Fibroblast of skin of right quadriceps (primary cell): ENCODE measurements at regions not wholly inside any gene's neighbourhood (a gene's known extent, or its start where the extent isn't known, plus 50 kb on each side); places are given as distances from the start of the nearest gene placed in this dataset.
A peak's percentile ranks its signal among the peaks of the same experiment; 100 is the strongest.

Experiments used
- DNase-seq: peaks from one replicate; pipeline ENCODE4 v3.0.0-alpha.2; 2013

DNA sequence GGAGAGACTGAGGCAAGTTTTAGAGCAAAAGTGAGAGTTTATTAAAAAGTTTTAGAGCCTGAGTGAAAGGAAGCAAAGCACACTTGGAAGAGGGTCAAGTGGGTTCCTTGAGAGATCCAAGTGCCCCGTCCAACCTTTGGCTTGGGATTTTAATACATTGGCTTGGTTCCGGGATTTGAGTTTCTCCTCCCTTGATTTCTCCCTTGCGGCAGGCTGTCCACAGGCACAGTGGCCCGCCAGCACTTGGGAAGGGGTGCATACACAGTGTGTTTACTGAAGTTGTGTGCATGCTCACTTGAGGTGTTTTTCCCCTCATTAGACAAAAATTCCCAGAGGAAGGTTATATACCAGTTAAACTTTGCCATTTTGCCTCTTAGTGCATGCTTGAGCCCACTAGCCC lies 333.5 kb downstream of the PCDH18 start:
- no peak for DNase-seq

DNA sequence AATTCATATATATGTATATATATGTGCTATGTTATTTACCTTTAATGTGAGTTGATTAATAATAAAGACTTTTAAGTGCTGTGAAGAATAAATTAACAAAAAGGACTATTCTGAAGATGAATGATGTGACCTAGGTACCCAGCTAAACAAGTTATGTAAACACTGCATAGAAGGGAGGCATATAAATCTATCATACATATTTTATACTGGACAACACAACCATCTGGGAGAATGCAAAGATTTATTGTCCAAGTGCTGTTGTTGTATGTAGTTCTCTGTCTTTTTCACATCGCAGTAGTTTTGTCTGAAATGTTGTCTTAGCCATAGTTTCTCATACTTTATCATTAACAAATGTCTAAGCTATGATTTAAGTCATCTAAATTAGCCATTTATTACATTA lies 337.6 kb downstream of the PCDH18 start:
- no peak for DNase-seq

DNA sequence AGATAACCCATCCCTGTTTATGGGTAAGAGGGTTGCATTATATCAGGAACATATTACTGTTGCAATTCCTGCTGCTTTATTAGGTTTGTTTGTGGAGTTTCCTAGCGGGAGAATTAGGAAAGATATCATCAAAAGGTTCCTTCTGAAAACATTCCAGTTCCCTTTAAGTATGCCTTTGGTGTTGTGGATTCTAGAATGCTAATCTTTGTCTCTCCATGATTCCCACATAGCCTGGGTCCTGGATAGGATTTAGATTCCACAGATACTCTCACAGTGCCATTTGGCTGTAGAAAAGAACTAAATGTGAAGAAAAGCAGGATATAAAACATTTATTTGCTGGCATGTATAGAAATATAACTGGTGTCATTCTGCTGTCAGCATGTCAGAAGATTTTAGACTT lies 338.7 kb downstream of the PCDH18 start:
- no peak for DNase-seq

DNA sequence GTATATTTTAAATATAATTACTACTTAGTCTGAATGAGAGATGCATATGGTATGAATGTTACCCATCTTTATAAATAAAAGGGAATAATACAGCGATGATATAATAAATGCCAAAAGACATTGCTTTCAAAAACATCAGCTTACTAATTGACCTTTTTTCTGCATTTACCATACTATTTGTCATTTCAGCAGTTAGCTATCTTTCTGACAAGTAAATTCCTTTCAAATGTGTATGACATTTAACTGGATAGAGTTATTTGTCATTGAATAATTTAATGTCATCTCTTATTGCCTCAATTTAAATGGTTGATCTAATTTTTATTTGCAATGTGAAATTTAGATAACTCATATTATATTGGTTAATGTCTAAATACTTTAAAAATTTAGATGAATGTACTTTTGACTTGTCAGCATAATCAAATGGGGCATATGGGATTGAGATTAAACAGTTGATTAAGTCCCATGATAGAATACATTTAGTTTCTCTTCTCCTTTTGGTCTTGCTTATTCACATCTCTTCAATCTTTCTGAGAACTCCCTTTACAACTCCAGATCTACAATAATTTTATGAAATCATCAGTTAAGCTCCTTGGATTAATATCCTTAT lies 350.9 kb downstream of the PCDH18 start:
- DNase-seq, result no peak

DNA sequence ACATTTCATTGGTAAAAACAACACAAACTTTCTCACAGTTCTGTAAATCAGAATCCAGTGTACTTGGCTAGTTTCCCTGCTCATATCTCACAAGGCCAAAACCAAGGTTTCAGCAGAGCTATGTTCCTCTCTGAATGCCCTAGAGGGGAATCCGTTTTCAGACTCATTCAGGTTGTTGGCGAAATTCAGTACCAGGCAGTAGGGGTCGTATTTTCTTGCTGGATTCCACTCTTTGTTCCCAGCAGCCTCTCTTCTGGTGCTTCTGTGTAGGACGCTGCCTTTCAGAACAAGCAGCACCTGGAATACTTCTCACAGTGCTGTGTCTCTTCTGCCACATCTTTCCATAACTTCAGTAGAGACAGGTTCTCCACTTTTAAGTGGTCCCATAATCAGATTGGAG lies 351.9 kb downstream of the PCDH18 start:
- DNase-seq, result no peak

DNA sequence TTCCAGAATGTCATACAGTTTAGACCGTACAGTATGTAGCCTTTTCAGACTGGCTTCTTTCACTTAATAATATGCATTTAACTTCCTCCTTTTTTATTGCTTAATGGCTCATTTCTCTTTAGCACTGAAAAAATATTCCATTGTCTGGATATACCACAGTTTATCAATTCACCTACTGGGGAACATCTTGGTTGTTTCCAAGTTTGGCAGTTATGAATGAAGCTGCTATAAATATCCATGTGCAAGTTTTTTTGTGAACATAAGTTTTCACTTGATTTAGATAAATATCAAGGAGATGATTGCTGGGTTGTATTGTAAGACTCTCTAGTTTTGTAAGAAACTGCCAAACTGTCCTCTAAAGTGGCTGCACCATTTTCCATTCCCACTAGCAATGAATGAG lies 375.5 kb downstream of the PCDH18 start:
- DNase-seq, result no peak

DNA sequence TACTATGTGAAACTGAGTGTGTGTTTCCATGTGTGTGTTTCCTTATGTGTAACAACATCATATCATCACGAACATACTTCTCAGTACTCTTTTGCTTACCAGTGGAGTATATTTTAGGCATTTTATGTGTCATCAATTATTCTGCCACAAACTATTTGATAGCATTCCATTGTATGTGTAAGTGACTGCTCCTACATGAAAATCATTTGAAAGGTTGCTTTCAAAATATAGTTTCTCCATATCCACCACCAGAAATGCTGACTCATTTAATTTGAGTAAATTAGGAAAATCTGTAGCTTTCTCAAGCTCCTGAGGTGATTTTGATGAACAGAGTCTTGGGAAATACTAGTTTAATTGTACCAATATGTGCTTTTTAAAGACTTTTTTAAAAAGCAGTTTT lies 376.2 kb downstream of the PCDH18 start:
- DNase-seq, result peak; percentile 96

DNA sequence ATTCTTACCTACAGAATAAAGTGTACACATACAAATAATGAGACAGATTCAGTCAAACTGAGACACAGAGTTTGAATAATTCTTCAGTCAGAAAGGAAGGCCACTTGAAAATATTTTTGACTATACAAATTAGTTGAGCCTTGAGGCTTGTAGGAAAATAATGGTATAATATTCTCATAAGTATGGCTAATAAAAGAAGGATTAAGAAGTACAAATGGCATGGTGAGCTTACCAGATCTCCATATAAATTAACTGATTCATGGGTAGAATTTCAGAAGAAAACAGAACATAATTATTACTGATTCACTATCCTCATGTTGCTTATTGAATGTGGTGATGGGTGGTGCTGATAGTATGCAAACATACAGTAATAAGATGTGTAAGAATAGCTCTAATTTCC lies 401.1 kb downstream of the PCDH18 start:
- DNase-seq, result no peak

DNA sequence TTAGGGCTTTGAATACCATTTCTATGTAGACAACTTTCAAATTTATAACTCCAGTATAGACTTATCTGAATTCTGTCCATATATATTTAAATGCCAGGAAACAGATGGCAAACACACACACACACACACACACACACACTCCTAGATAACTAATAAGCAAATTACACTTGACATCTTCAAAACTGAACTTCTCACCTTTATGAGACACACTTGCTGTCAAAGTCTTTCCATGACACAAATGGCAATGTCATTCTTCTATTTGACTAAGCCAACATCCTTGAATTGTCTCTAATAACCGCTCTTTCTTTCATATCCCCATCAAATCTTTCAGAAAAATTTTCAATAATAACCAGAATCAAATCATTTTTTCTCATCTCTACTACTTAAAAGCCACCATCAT lies 402.4 kb downstream of the PCDH18 start:
- no peak for DNase-seq

DNA sequence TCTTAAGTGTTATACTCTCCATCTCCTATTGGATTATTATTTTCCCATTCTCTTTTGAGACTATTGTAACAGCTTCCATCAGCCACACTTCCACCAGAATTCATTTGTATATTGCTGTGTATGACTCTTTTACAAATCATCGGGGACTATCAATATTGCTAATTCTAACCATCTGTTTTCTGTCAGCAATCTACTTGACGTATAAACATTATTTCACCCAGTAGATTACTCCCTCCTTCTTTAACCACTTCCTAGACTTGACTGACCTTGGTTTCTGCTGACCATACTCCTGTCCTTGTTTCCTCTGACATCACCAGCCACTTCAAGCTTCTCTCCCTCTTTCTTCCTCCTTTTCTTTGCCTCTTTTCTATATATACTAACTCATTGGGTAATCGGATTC lies 402.9 kb downstream of the PCDH18 start:
- peak; percentile 72 for DNase-seq

DNA sequence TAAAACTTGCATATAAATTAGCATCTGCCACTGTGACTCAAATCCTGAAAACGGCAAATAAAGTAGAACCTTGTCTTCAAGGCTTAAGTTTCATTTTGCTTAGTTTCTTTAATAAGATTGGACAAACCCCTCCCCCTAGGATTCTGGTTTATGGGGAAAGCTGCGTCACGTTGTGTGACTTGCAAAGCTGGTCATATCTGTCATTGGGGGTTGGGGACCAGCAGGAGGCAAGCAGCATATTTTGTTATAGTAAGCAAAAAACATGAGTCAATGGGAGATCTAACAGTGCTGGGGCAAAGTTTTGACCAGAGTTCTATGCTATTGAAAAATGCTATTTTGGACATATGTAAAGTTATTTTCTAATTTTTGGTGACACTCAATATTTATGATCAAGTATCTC lies 407.3 kb downstream of the PCDH18 start:
- peak; percentile 86 for DNase-seq

DNA sequence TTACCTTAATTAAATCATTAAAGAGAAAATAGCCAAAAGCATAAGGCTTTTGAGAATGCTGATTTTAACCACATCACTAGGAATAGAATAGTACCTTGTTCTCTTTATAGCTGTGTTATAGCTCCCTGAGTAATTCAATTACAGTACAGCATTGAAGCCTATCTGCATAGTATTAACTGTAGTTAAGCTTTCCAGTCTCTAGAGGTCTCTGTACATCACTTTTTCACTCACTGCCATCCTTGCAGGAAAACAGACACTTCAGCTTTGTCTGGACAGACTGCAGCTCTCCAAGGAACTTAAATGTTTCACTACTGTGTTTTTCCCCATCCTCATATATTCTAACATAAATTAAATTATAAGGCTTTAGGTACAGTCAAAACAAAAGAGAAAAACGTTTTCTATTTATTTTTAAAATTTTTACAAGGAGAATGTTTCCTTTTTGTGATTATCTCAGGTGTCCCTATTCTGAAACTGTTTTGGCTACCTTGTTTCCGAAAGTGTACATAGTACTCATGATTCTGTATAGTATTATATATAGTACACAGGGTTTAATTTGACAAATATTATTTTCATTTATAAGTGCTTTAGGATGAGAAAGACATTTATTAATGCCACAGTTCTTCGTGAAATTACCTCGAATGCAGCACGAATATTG lies 407.9 kb downstream of the PCDH18 start:
- DNase-seq, result peak; percentile 82

DNA sequence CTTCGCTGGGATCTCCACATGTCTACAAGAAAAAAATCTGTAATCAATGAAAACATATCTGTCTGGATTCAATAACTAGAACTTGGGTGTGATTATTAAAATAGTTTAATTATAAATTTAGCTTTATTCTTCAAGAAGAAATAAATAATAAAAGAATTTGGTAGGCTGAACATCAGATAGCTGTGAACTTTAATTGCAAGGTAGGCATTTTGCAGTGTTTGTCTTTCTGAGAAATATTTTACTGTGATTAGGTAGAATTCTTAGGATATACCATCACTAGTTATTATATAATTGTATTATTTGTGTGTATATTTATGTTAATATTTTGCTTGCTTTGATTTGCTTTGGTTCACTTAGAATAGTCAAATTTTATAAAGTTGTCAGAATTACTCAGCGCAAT lies 409.4 kb downstream of the PCDH18 start:
- DNase-seq, result no peak

DNA sequence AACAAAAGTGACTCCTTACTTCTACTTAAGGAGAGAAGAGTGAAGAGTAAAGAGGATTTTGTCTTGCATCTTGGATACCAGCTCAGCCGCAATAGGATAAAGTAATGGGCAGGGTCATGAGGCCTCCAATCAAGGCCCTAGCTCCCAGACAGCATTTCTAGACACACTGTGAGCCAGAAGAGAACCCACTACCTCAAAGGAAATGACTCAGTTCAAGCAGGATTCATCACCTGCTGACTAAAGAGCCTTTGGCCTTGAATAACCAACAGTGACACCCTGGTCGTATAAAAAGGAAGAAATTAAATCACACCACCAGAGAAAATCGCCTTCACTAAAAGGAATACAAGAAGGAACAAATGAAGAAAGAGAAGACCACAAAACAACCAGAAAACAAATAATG lies 416.1 kb downstream of the PCDH18 start:
- DNase-seq, result peak; percentile 3

DNA sequence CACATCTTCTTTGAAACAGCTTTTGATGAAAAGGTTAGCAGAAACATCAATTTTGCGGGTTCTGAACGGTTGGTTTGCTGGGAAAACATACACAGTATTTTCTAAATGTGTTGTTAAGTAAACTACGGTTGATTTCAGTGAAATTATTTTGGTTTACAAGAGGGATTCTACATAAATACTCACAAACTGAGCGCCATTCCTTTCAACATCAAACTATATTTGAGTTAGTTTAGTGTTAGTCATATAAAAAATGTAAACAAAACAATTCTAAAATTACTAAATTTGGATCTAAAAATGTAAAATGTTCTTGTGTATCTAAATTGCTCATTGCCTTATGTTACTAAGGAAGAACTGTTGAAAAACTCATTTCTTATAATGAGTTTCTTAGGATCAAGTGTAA lies 425.6 kb downstream of the PCDH18 start:
- DNase-seq, result no peak

DNA sequence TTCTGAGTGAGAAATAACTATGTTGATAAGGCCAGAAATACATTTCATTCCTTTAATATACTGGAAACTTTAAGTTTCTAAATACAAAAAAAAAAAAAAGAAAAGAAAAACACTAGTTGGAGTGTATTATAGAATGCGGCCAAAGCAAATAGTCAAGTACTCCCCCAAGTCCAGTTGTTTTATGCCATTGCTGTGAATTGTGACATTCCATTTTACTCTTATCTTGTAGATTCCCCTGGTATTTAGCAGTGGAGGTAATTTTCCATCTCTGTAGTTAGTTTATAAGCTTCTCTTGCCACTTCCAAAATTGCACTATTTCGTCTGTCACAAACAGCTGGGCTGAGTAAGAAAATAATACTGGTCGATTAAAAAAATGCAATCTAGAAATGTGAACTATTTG lies 426.0 kb downstream of the PCDH18 start:
- DNase-seq, result no peak

DNA sequence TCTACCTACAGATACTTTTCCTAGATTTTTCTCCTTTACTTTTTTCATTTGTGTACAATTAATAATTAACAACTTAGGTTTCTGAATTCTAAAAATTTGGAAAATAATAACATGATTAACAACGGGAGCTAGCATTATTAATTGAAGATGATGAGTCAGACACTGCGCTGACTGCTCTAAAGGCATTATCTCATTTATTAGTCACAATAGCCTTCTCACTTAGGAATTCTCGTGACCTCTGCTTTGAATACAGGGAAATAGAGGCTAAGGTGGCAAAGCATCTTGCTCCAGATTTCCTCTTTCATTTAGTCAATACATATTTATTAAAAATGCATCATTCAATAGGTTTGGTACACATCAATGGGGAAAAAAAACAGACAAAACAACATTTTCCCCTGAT lies 441.3 kb downstream of the PCDH18 start:
- DNase-seq, result no peak

DNA sequence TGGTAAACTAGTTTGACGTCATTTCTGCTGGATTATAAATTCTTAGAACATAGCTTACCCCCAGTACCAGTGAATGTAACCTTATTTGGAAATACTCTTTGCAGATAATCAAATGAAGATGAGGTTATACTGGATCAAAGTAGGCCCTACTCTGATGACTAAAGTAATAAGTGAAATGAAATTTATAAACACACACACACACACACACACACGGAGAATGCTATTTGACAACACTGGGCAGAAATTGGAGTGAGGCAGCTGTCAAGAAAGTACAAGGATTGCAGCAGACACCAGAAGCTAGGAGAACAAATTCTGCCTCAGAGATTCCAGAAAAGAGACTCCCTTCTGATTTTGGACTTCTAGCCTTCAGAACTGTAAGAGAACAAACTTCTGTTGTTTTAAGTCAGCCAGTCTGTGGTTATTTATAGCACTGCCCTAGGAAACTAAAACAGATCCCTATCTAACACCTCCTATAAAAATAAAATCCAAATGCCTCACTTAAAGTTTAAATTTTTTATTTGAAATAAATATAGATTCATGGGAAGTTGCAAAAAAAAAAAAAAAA lies 448.6 kb downstream of the PCDH18 start:
- DNase-seq, result peak; percentile 35

DNA sequence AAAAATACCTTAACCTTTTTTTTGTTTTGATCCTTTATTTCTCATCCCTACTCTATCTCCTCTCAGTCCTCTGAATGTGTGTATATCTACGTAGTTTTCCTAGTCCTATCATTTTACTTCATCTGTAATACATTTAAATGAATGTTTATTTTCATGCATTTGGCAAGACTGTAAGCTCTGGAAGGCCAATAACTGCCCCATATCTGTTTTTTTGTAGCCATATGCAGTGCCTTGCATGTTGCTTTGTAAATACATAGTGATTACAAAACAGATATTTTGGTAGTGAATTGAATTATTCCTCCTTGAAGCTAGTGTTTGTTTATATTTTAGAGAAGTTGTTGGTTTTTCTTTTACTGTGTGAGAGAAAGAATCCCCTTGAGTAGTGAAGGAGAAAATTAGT lies 450.2 kb downstream of the PCDH18 start:
- no peak for DNase-seq

DNA sequence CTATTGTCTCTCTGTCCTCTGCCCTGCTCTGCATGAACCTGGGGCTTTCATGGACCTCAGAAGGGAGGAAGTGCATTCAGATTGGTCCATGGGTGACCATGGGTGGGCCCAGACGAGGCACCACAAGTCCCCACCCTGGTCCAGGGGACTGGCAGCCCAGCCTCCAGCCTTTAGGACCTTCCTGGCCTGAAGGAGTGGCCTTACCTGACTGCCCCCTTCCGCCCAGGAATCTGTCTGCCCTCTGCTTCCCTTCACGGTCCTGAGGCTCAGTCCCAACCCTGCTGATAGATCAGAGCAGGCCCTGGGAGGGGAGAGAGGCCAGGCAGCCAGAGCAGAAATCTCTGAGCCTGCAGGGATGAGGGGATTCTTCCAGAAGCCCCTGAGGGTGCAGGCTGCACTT lies 455.4 kb downstream of the PCDH18 start:
- no peak for DNase-seq

DNA sequence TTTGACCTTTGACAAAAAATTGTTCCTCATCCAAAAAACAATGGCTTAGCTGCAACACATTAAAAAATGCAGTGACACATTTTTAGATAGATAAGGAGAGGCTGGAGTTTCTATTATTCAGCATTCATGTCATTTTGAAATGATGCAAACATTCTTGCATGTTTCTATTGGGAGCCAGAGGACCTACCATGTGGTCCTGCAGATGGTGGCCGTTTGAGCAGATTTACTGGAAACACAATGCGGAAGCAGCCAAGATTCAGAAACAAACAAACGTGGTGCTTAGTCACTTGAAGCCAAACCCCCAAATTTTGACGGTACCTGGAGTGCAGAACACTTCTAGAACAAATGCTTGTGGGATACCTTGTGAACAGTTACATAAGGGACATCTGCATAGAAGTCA lies 456.7 kb downstream of the PCDH18 start:
- DNase-seq, result no peak

DNA sequence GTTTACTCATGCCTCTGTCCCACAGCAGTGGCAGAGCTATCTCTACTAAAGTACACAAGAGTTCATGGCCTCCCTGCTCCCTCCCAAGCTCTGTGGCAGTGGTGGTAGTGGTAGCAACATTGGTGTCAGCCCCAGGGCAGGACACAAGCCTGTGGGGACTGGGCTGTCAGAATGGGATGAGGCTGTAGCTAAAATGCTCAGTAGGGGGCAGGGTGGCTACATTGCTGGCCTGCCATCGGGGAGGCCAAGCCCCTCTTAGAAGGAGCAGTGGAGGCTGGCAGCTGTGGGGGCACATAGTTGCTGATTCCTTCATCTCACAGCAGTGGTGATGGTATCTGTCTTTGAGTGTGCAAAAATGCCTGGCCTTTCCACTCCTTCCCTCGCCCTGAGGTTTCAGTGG lies 461.7 kb downstream of the PCDH18 start:
- no peak for DNase-seq

DNA sequence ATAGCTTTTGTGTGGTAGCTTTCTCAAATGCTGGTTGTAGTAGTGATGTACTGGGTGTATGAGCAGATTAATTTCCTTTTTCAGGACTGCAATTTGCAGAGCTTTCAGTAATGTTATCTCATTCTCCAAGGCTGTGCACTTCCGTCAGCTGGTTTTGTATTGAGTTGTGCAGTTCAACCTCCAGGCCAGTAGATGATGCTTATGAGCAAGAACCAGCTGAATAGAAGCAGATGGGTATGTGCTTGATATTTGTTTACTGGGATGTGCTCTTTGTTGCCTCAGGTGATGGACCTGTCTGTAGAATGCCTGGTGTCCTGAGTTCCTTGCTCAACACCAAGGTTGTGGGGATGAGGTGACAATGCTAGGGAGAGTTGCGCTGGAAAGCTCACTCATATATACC lies 462.8 kb downstream of the PCDH18 start:
- no peak for DNase-seq

DNA sequence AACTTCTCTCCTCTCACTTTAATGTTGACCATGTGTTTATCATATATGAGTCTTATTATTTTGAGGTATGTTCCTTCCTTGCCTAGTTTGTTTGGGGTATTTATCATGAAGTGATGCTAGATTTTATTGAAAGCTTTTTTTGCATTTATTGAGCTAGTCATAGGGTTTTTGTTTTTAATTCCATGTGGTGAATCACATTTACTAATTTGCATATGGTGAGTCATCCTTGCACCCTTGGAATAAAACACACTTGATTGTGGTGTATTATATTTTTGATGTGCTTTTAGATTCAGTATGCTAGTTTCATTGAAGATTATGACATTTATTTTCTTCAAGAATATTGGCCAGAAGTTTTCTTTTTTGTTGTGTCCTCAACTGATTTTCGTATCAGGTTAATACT lies 464.6 kb downstream of the PCDH18 start:
- DNase-seq, result peak; percentile 15

DNA sequence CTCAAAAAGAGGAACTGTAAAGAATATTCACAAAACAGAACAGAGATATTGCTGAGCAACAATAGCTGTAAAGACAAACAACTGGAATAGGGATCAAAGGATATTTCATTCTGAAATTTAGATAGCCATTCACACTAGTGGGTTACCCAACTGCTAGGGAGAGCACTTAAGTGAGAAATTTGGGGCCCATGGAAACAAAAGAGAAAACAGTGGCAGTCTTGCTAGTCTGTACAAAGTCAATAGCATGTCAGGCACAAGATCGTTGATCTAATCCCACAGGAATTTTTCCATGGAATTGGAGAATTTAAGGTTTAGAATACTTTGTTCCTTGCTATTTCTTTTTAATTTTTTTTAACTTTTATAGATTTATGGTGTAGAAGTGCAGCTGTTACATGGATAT lies 467.0 kb downstream of the PCDH18 start:
- peak; percentile 30 for DNase-seq
